Activated T-helper 1 cell treated with anti-CD3 and anti-CD28 coated beads, Interleukin-12 subunit alpha, Interleukin-12 subunit beta, Interleukin-2, Interleukin-4 antibody, amounts not matched to agents 30 ng/mL and 10 ng/mL and 1 ng/mL, durations not matched to agents 14 hours and 24 hours and 36 hours (primary cell): ENCODE measurements at regions not wholly inside any gene's neighbourhood (a gene's known extent, or its start where the extent isn't known, plus 50 kb on each side); places are given as distances from the start of the nearest gene placed in this dataset.

Experiments used
- DNase-seq: peaks from one replicate; pipeline ENCODE4 v3.0.0; 2021; ENCODE audit warnings: low spot score
- H3K27ac Mint-ChIP-seq: one replicate; pipeline ENCODE4 v1.8.0; 2021; ENCODE audit warnings: mild to moderate bottlenecking, mixed read lengths
- H3K27me3 Mint-ChIP-seq: one replicate; pipeline ENCODE4 v1.8.0; 2022; ENCODE audit warnings: mild to moderate bottlenecking, moderate library complexity, mixed read lengths; ENCODE audit not compliant: insufficient read depth
- H3K36me3 Mint-ChIP-seq: one replicate; pipeline ENCODE4 v1.8.0; 2021; ENCODE audit warnings: low read depth, mixed read lengths
- H3K4me1 Mint-ChIP-seq: one replicate; pipeline ENCODE4 v1.8.0; 2021; ENCODE audit warnings: low read depth, mixed read lengths
- H3K4me3 Mint-ChIP-seq: one replicate; pipeline ENCODE4 v1.8.0; 2021; ENCODE audit warnings: mild to moderate bottlenecking, moderate library complexity, mixed read lengths
- H3K9me3 Mint-ChIP-seq: one replicate; pipeline ENCODE4 v1.8.0; 2021; ENCODE audit warnings: mixed read lengths
- intact Hi-C: fragments of 100-400 bp; cut with micrococcal nuclease; formaldehyde crosslinking; loops from one replicate; pipeline ENCODE4 v1.15.1; 2024

GRCh38 chr2:22478329-22478728 lies 906.6 kb upstream of the KLHL29 start:
- DNase-seq = no peak
- no peaks in the 10 kb centered on the region for H3K36me3 Mint-ChIP-seq
- no peaks in the 10 kb centered on the region for H3K9me3 Mint-ChIP-seq
- H3K4me1 Mint-ChIP-seq = no peaks in the 10 kb centered on the region
- no peak overlapping the region for H3K4me3 Mint-ChIP-seq
- intact Hi-C loops = no loop called here
- no peak overlapping the region for H3K27ac Mint-ChIP-seq
- H3K27me3 Mint-ChIP-seq = no peaks in the 10 kb centered on the region

- intact Hi-C loops = no loop called here
Measured at GRCh38 chr2:22481486-22482259, 903.3 kb upstream of the KLHL29 start.

GRCh38 chr2:22483036-22483435 lies 901.9 kb upstream of the KLHL29 start:
- no peaks in the 10 kb centered on the region for H3K4me1 Mint-ChIP-seq
- no peaks in the 10 kb centered on the region for H3K27me3 Mint-ChIP-seq
- H3K36me3 Mint-ChIP-seq = no peaks in the 10 kb centered on the region
- H3K4me3 Mint-ChIP-seq = no peak overlapping the region
- no peak for DNase-seq
- no peak overlapping the region for H3K27ac Mint-ChIP-seq
- H3K9me3 Mint-ChIP-seq = no peaks in the 10 kb centered on the region
- intact Hi-C loops = no loop called here

More at GRCh38 chr2:22481486-22482259, 903.3 kb upstream of the KLHL29 start:
- Mint-ChIP-seq H3K27ac (no peak overlapping the region), H3K4me3 (no peak overlapping the region), H3K27me3 (no peaks in the 10 kb centered on the region), H3K9me3 (no peaks in the 10 kb centered on the region), H3K36me3 (no peaks in the 10 kb centered on the region), H3K4me1 (no peaks in the 10 kb centered on the region)
- no peak for DNase-seq

GRCh38 chr2:22485486-22485885 lies 899.5 kb upstream of the KLHL29 start:
- Mint-ChIP-seq H3K27me3 (no peaks in the 10 kb centered on the region), H3K4me1 (no peaks in the 10 kb centered on the region), H3K9me3 (no peaks in the 10 kb centered on the region), H3K27ac (no peak overlapping the region), H3K4me3 (no peak overlapping the region), H3K36me3 (no peaks in the 10 kb centered on the region)
- intact Hi-C loops = no loop called here
- no peak for DNase-seq

GRCh38 chr2:22486343-22486742 lies 898.6 kb upstream of the KLHL29 start:
- Mint-ChIP-seq H3K4me1 (no peaks in the 10 kb centered on the region), H3K27ac (no peak overlapping the region), H3K36me3 (no peaks in the 10 kb centered on the region), H3K27me3 (no peaks in the 10 kb centered on the region), H3K4me3 (no peak overlapping the region), H3K9me3 (no peaks in the 10 kb centered on the region)
- intact Hi-C loops = no loop called here
- no peak for DNase-seq

- DNase-seq = no peak
- H3K36me3 Mint-ChIP-seq = no peaks in the 10 kb centered on the region
- no peaks in the 10 kb centered on the region for H3K9me3 Mint-ChIP-seq
- no peaks in the 10 kb centered on the region for H3K4me1 Mint-ChIP-seq
- no peak overlapping the region for H3K27ac Mint-ChIP-seq
- no peaks in the 10 kb centered on the region for H3K27me3 Mint-ChIP-seq
- intact Hi-C loops = no loop called here
- H3K4me3 Mint-ChIP-seq = no peak overlapping the region
Measured at GRCh38 chr2:22487036-22487435, 897.9 kb upstream of the KLHL29 start.

- Mint-ChIP-seq H3K27ac (no peak overlapping the region), H3K27me3 (no peaks in the 10 kb centered on the region), H3K4me3 (no peak overlapping the region), H3K4me1 (no peaks in the 10 kb centered on the region), H3K36me3 (no peaks in the 10 kb centered on the region), H3K9me3 (peaks cover 2% of the 10 kb centered on the region)
- intact Hi-C loops = no loop called here
- DNase-seq = no peak
Measured at GRCh38 chr2:22487541-22487940, 897.4 kb upstream of the KLHL29 start.

DNA sequence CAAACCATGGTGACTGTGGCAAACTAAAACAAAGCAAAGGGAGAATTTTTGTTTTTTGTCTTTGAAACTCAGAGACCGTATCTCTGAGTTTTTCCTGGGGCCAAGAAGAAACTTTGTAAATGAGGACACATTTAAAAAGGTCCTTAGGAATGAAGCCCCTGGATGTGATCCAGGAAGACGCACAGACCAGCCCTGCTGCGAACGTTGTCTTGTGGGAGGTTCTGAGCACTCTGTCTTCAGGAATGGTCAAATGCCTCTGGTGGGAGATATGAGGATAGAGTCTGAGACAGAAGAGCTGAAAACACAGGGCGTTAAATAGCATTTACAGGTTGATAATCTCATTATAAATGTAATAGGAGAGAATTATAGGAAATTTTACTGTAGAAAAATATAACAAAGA lies 893.5 kb upstream of the KLHL29 start:
- no peaks in the 10 kb centered on the region for H3K36me3 Mint-ChIP-seq
- H3K27me3 Mint-ChIP-seq = no peaks in the 10 kb centered on the region
- no peak overlapping the region for H3K4me3 Mint-ChIP-seq
- no peak for DNase-seq
- no peak overlapping the region for H3K27ac Mint-ChIP-seq
- H3K9me3 Mint-ChIP-seq = peaks cover 8% of the 10 kb centered on the region
- intact Hi-C loops = no loop called here
- no peaks in the 10 kb centered on the region for H3K4me1 Mint-ChIP-seq

DNA sequence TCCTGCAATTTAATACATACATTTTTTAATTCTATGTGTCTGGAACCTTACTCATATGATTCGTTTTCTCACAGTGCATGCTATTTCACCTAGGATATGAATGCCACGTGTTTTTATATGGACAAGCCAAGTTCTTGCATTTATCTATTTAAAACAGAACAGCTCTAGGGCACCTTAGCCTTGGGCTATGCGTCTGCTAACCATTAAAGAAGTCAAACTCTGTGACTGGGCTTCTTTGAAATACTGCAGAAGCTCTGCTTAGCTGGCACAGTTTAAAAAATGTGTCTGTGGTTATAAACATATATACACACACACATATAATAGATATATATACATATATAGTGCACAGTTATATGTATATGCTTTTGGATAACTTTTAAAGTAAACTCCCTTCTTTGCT lies 890.8 kb upstream of the KLHL29 start:
- Mint-ChIP-seq H3K36me3 (no peaks in the 10 kb centered on the region), H3K27me3 (no peaks in the 10 kb centered on the region), H3K27ac (no peak overlapping the region), H3K4me1 (no peaks in the 10 kb centered on the region), H3K4me3 (no peak overlapping the region), H3K9me3 (peaks cover 12% of the 10 kb centered on the region)
- intact Hi-C loops = no loop called here
- no peak for DNase-seq

DNA sequence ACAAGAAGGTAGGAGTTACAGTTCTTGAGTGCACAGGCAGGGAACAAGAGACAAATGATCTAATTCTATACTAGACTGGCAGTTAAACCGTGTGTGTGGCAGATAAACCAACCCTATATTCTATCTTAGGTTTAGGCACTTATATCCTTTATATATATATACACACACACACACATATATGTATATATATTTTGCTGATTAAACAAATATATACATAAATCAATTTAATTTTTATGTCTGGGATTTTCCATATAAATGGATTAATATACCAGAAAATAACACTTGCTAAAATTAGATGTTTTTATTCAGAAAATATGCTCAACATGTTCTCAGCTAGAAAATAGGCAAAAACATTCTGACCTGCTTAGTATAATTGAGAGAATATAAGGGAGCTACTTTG lies 887.9 kb upstream of the KLHL29 start:
- no peak for DNase-seq
- Mint-ChIP-seq H3K27ac (no peak overlapping the region), H3K9me3 (peaks cover 19% of the 10 kb centered on the region), H3K36me3 (no peaks in the 10 kb centered on the region), H3K4me3 (no peak overlapping the region), H3K27me3 (no peaks in the 10 kb centered on the region), H3K4me1 (no peaks in the 10 kb centered on the region)
- intact Hi-C loops = no loop called here

DNA sequence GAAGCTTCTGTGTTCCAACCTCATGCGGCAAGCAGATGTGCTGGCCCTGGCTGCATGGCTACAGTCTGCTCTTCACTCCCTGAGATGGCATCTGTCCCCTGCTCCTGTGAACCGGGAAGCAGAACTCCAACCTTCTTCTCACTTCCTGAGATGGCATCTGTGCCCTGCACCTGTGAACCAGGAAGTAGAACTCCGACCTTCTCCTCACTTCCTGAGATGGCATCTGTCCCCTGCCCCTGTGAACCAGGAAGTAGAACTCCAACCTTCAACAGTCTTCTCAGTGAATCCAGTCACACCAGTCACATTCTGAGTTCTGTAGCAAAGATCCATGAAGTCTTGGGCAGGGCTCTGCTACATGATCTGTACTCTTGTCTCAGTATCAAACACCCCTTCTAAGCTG lies 887.2 kb upstream of the KLHL29 start:
- no peak overlapping the region for H3K4me3 Mint-ChIP-seq
- no peaks in the 10 kb centered on the region for H3K4me1 Mint-ChIP-seq
- intact Hi-C loops = no loop called here
- H3K9me3 Mint-ChIP-seq = peaks cover 15% of the 10 kb centered on the region
- no peak for DNase-seq
- H3K36me3 Mint-ChIP-seq = no peaks in the 10 kb centered on the region
- H3K27ac Mint-ChIP-seq = no peak overlapping the region
- H3K27me3 Mint-ChIP-seq = no peaks in the 10 kb centered on the region

DNA sequence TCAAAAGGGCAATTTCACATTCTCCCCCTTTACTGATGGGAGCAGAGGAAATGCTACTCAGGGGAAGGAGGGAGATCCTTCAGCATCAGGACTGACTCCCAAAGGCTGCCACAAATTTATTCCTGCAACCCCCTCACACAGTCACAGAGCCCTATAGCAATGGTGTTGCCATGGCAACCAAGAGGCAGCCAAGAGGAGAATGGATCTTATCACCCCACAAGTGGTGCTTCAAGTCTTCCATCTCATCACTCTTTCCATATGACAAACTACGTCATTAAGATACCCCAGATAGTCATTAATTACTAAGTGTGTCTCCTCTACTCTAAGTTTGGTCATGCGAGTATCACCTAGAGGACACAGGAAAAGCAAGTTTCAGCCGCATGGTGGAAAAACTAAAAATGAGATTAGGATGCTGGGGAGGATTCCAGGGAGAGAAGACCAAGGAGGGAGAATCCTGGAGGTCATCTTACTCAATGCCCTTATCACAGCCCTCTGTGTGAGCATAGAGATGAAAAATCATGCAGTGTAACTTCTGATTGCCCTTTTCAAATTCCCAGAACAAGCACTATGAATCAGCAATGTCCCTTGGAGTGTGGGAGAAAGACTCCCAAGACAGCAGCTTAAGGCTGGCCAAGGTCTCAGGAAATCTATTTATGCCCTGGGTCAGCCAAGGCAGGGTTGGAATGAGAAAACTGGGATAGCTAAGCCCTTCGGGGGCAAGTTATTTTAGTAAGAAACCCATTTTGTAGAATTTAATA lies 885.7 kb upstream of the KLHL29 start:
- intact Hi-C loops = no loop called here
- H3K4me1 Mint-ChIP-seq = no peaks in the 10 kb centered on the region
- H3K36me3 Mint-ChIP-seq = no peaks in the 10 kb centered on the region
- H3K9me3 Mint-ChIP-seq = peaks cover 11% of the 10 kb centered on the region
- H3K4me3 Mint-ChIP-seq = no peak overlapping the region
- no peak for DNase-seq
- H3K27ac Mint-ChIP-seq = no peak overlapping the region
- no peaks in the 10 kb centered on the region for H3K27me3 Mint-ChIP-seq

- DNase-seq = no peak
- Mint-ChIP-seq H3K4me1 (no peaks in the 10 kb centered on the region), H3K27me3 (no peaks in the 10 kb centered on the region), H3K9me3 (peaks cover 11% of the 10 kb centered on the region), H3K36me3 (no peaks in the 10 kb centered on the region), H3K4me3 (no peak overlapping the region), H3K27ac (no peak overlapping the region)
- intact Hi-C loops = no loop called here
Measured at GRCh38 chr2:22500555-22500935, 884.4 kb upstream of the KLHL29 start.
